IMR-90 (cell line): ENCODE measurements at regions not wholly inside any gene's neighbourhood (a gene's known extent, or its start where the extent isn't known, plus 50 kb on each side); places are given as distances from the start of the nearest gene placed in this dataset.

Experiments used
- ATAC-seq: fragments of 200-7000 bp; cut with Tn5 transposase; 2 replicates; pipeline ENCODE4 v1.9.1; 2020; ENCODE audit warnings: low read depth, mild to moderate bottlenecking, moderate library complexity
- BruUV-seq: library from RNA; stranded (reverse); fragments of 400-500 nt; replicated peaks from 2 replicates; lab custom pipeline; 2021; lab: Mats Ljungman, UMichigan
- CTCF ChIA-PET: fragments of 300-600 bp; formaldehyde crosslinking; extraction: SDS; loops from one replicate; lab custom pipeline; 2021; ENCODE audit warnings: antibody characterized with exemption; lab: Yijun Ruan, JAX
- POLR2A ChIA-PET: fragments of 300-600 bp; sonication (Branson Sonifier 250); formaldehyde crosslinking; loops from one replicate; lab custom pipeline; 2022; ENCODE audit warnings: antibody characterized with exemption; ENCODE audit not compliant: unreplicated experiment; lab: Charles Lee
- DNase-seq: peaks from one replicate; pipeline ENCODE4 v3.0.0; 2013
- H2AFZ ChIP-seq: replicated peaks from 2 replicates; pipeline ENCODE3; 2013; ENCODE audit warnings: low read length, mild to moderate bottlenecking; ENCODE audit not compliant: poor library complexity
- H2AK5ac ChIP-seq: 2 replicates; pipeline ENCODE4 v1.6.1; 2013; ENCODE audit warnings: low read depth, low read length, inconsistent platforms
- H2AK9ac ChIP-seq: replicated peaks from 2 replicates; pipeline ENCODE3; 2013; ENCODE audit warnings: mild to moderate bottlenecking, low read depth, low read length, moderate library complexity; ENCODE audit not compliant: poor library complexity
- H2BK120ac ChIP-seq: 2 replicates; pipeline ENCODE4 v1.6.1; 2013; ENCODE audit warnings: low read depth, low read length, inconsistent platforms
- H2BK15ac ChIP-seq: 3 replicates; pipeline ENCODE4 v1.6.1; 2013; ENCODE audit warnings: low read depth, low read length, inconsistent platforms
- H2BK20ac ChIP-seq: 2 replicates; pipeline ENCODE4 v1.6.1; 2013; ENCODE audit warnings: low read depth, mild to moderate bottlenecking, inconsistent platforms, low read length, moderate library complexity
- H2BK5ac ChIP-seq: 2 replicates; pipeline ENCODE4 v1.6.1; 2013; ENCODE audit warnings: mild to moderate bottlenecking, low read depth, low read length, inconsistent platforms; ENCODE audit not compliant: poor library complexity, severe bottlenecking
- H3K14ac ChIP-seq: replicated peaks from 2 replicates; pipeline ENCODE4 v1.6.1; 2013; ENCODE audit warnings: low read depth, low read length, inconsistent platforms
- H3K18ac ChIP-seq: 2 replicates; pipeline ENCODE4 v1.6.1; 2013; ENCODE audit warnings: low read depth, low read length, control low read depth
- H3K23ac ChIP-seq: 2 replicates; pipeline ENCODE4 v1.6.1; 2013; ENCODE audit warnings: low read depth, low read length, inconsistent platforms
- H3K27ac ChIP-seq: 2 replicates; pipeline ENCODE4 v1.5.1; 2013; ENCODE audit warnings: mild to moderate bottlenecking, control low read depth, low read length; ENCODE audit not compliant: insufficient read depth
- H3K27me3 ChIP-seq: 2 replicates; pipeline ENCODE4 v1.6.1; 2013; ENCODE audit warnings: low read length; ENCODE audit not compliant: control insufficient read depth, insufficient read depth
- H3K36me3 ChIP-seq: 2 replicates; pipeline ENCODE4 v1.6.1; 2013; ENCODE audit warnings: low read length, mixed read lengths; ENCODE audit not compliant: control insufficient read depth, insufficient read depth
- H3K4ac ChIP-seq: 2 replicates; pipeline ENCODE4 v1.6.1; 2013; ENCODE audit warnings: low read depth, low read length, inconsistent platforms
- H3K4me1 ChIP-seq: 2 replicates; pipeline ENCODE4 v1.6.1; 2013; ENCODE audit warnings: low read length, mixed read lengths; ENCODE audit not compliant: control insufficient read depth, insufficient read depth
- H3K4me2 ChIP-seq: 2 replicates; pipeline ENCODE4 v1.6.1; 2013; ENCODE audit warnings: low read depth, mild to moderate bottlenecking, control low read depth, low read length, moderate library complexity
- H3K4me3 ChIP-seq: 2 replicates; pipeline ENCODE4 v1.5.1; 2013; ENCODE audit warnings: low read depth, mild to moderate bottlenecking, control low read depth, low read length, moderate library complexity; ENCODE audit not compliant: insufficient read depth
- H3K56ac ChIP-seq: 2 replicates; pipeline ENCODE4 v1.6.1; 2013; ENCODE audit warnings: low read length, inconsistent platforms; ENCODE audit not compliant: insufficient read depth; ENCODE audit errors: extremely low read depth
- H3K79me1 ChIP-seq, 2 experiments: 2 replicates each; pipeline ENCODE4 v1.6.1; 2013; ENCODE audit warnings: low read length in 2 of 2, inconsistent platforms in 1 of 2, low read depth in 1 of 2
- H3K9ac ChIP-seq: 2 replicates; pipeline ENCODE4 v1.6.1; 2013; ENCODE audit warnings: low read depth, low read length, control low read depth
- H3K9me1 ChIP-seq: 2 replicates; pipeline ENCODE4 v1.6.1; 2013; ENCODE audit warnings: low read length, inconsistent platforms; ENCODE audit not compliant: insufficient read depth
- H3K9me3 ChIP-seq: 2 replicates; pipeline ENCODE4 v1.6.1; 2013; ENCODE audit warnings: low read length; ENCODE audit not compliant: control insufficient read depth, insufficient read depth
- H4K20me1 ChIP-seq: 2 replicates; pipeline ENCODE4 v1.6.1; 2013; ENCODE audit warnings: low read length, inconsistent platforms; ENCODE audit not compliant: insufficient read depth
- H4K5ac ChIP-seq: 2 replicates; pipeline ENCODE4 v1.6.1; 2013; ENCODE audit warnings: mild to moderate bottlenecking, low read depth, low read length, control low read depth
- H4K8ac ChIP-seq, 2 experiments: 2 replicates each; pipeline ENCODE4 v1.6.1; 2013; ENCODE audit warnings: low read depth in 2 of 2, low read length in 2 of 2, control low read depth in 1 of 2, inconsistent platforms in 1 of 2
- H4K91ac ChIP-seq: 2 replicates; pipeline ENCODE4 v1.6.1; 2013; ENCODE audit warnings: low read depth, low read length, inconsistent platforms; ENCODE audit not compliant: insufficient read depth
- BHLHE40 ChIP-seq: fragments of 150-350 bp; IDR thresholded peaks from 2 replicates; pipeline ENCODE4 v1.6.1; 2016; ENCODE audit warnings: mild to moderate bottlenecking, low read depth, low read length
- CEBPB ChIP-seq: IDR thresholded peaks from 2 replicates; pipeline ENCODE4 v1.6.1; 2012; ENCODE audit warnings: low read depth, low read length, improper control_type of control experiment
- CHD1 ChIP-seq: IDR thresholded peaks from 2 replicates; pipeline ENCODE4 v1.6.1; 2012; ENCODE audit warnings: low read depth, low read length, improper control_type of control experiment
- ELK1 ChIP-seq: fragments of 150-350 bp; IDR thresholded peaks from 2 replicates; pipeline ENCODE4 v1.6.1; 2016; ENCODE audit warnings: low read depth, mild to moderate bottlenecking, low read length, moderate library complexity, borderline replicate concordance
- FOS ChIP-seq: fragments of 150-350 bp; IDR thresholded peaks from 2 replicates; pipeline ENCODE4 v1.6.1; 2016; ENCODE audit warnings: low read depth, low read length
- MAFK ChIP-seq: IDR thresholded peaks from 2 replicates; pipeline ENCODE4 v1.6.1; 2012; ENCODE audit warnings: low read depth, low read length, improper control_type of control experiment
- MAZ ChIP-seq: IDR thresholded peaks from 2 replicates; pipeline ENCODE4 v1.6.1; 2012; ENCODE audit warnings: low read depth, mild to moderate bottlenecking, low read length, improper control_type of control experiment, moderate library complexity, borderline replicate concordance
- MXI1 ChIP-seq: IDR thresholded peaks from 2 replicates; pipeline ENCODE4 v1.6.1; 2012; ENCODE audit warnings: low read depth, mild to moderate bottlenecking, low read length, moderate library complexity, borderline replicate concordance
- NFE2L2 ChIP-seq: fragments of 150-350 bp; IDR thresholded peaks from 2 replicates; pipeline ENCODE4 v1.6.1; 2016; ENCODE audit warnings: low read depth, mild to moderate bottlenecking, low read length
- POLR2A ChIP-seq: IDR thresholded peaks from 2 replicates; pipeline ENCODE4 v1.6.1; 2012; ENCODE audit warnings: mild to moderate bottlenecking, low read depth, low read length
- RAD21 ChIP-seq: IDR thresholded peaks from 2 replicates; pipeline ENCODE4 v1.6.1; 2012; ENCODE audit warnings: low read length, improper control_type of control experiment
- RCOR1 ChIP-seq: IDR thresholded peaks from 2 replicates; pipeline ENCODE4 v1.6.1; 2012; ENCODE audit warnings: mild to moderate bottlenecking, low read length, improper control_type of control experiment; ENCODE audit not compliant: insufficient replicate concordance
- RFX5 ChIP-seq: IDR thresholded peaks from 2 replicates; pipeline ENCODE4 v1.8.0; 2012; ENCODE audit warnings: low read depth, mild to moderate bottlenecking, low read length, moderate library complexity
- SMC3 ChIP-seq: fragments of 150-350 bp; IDR thresholded peaks from 2 replicates; pipeline ENCODE4 v1.6.1; 2016; ENCODE audit warnings: low read depth, mild to moderate bottlenecking, antibody characterized with exemption, low read length, moderate library complexity
- WGBS, 2 experiments: methylation state at CpG; one replicate each; pipeline versions ENCODE4 v1.1.5 to v1.1.7; 2013; ENCODE audit warnings: missing lambda C conversion rate in 2 of 2; ENCODE audit not compliant: insufficient read length in 1 of 2; ENCODE audit errors: extremely low coverage in 2 of 2; 5-methylcytosine and 5-hydroxymethylcytosine counted together
- dilution Hi-C: fragments of 300-500 bp; cut with HindIII; formaldehyde crosslinking; loops from one replicate; pipeline ENCODE4 v1.14.3; 2018; ENCODE audit warnings: low sequenced_read_pairs; ENCODE audit not compliant: unreplicated experiment
- in situ Hi-C: fragments of 300-500 bp; cut with MboI; formaldehyde crosslinking; loops from 3 replicates; pipeline ENCODE4 v1.14.3; 2019; ENCODE audit warnings: low sequenced_read_pairs, inconsistent platforms, mixed read lengths
- intact Hi-C: fragments of 100-400 bp; cut with micrococcal nuclease; formaldehyde crosslinking; loops from 2 replicates; pipeline ENCODE4 v1.10.0; 2022
- TF ChIP-seq, protein P1 (sequence below): conservative IDR thresholded peaks from 2 replicates; pipeline ENCODE4 v1.5.1; 2012; ENCODE audit warnings: mild to moderate bottlenecking, low read depth, low read length, improper control_type of control experiment
- TF ChIP-seq, protein P2 (sequence below): fragments of 150-350 bp; IDR thresholded peaks from 2 replicates; pipeline ENCODE4 v1.6.1; 2017; ENCODE audit warnings: mild to moderate bottlenecking, antibody characterized with exemption, low read length, low read depth

GRCh38 chrX:43556207-43556606 is 99.9 kb upstream of the MAOA start:
- Histone ChIP-seq H3K4me3 (no peak overlapping the region), H3K9ac (no peak overlapping the region), H4K8ac (no peak overlapping the region), H2AK9ac (no peak overlapping the region), H2BK20ac (no peak overlapping the region), H4K5ac (no peak overlapping the region), H2BK5ac (no peak overlapping the region), H4K91ac (no peak overlapping the region), H3K9me1 (no peaks in the 10 kb centered on the region), H3K79me1 (no peaks in the 10 kb centered on the region), H3K56ac (no peak overlapping the region), H2BK120ac (no peak overlapping the region), H3K4ac (no peak overlapping the region), H2AFZ (no peak overlapping the region), H3K4me2 (no peak overlapping the region), H2AK5ac (no peak overlapping the region), H3K9me3 (no peaks in the 10 kb centered on the region), H3K27me3 (peaks cover 2% of the 10 kb centered on the region; the same call in 1 of the 2 replicates), H3K4me1 (no peaks in the 10 kb centered on the region), H2BK15ac (no peak overlapping the region), H3K18ac (no peak overlapping the region), H3K14ac (no peak overlapping the region), H3K36me3 (no peaks in the 10 kb centered on the region), H4K20me1 (no peaks in the 10 kb centered on the region), H3K23ac (no peak overlapping the region), H3K27ac (no peak overlapping the region)
- WGBS, 2 experiments, result no CpG with 5 or more reads among the region's 1 CpG
- TF ChIP-seq MAZ (no peak), BHLHE40 (no peak), RFX5 (no peak), FOS (no peak), ELK1 (no peak), MXI1 (no peak), SMC3 (no peak), MAFK (no peak), RCOR1 (no peak), POLR2A (no peak), CHD1 (no peak), NFE2L2 (no peak), CEBPB (no peak), RAD21 (no peak)
- TF ChIP-seq, protein P1, sequence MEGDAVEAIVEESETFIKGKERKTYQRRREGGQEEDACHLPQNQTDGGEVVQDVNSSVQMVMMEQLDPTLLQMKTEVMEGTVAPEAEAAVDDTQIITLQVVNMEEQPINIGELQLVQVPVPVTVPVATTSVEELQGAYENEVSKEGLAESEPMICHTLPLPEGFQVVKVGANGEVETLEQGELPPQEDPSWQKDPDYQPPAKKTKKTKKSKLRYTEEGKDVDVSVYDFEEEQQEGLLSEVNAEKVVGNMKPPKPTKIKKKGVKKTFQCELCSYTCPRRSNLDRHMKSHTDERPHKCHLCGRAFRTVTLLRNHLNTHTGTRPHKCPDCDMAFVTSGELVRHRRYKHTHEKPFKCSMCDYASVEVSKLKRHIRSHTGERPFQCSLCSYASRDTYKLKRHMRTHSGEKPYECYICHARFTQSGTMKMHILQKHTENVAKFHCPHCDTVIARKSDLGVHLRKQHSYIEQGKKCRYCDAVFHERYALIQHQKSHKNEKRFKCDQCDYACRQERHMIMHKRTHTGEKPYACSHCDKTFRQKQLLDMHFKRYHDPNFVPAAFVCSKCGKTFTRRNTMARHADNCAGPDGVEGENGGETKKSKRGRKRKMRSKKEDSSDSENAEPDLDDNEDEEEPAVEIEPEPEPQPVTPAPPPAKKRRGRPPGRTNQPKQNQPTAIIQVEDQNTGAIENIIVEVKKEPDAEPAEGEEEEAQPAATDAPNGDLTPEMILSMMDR, result no peak
- TF ChIP-seq, protein P2, sequence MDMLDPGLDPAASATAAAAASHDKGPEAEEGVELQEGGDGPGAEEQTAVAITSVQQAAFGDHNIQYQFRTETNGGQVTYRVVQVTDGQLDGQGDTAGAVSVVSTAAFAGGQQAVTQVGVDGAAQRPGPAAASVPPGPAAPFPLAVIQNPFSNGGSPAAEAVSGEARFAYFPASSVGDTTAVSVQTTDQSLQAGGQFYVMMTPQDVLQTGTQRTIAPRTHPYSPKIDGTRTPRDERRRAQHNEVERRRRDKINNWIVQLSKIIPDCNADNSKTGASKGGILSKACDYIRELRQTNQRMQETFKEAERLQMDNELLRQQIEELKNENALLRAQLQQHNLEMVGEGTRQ, result no peak
- DNase-seq (no peak), ATAC-seq (no peak)
- POLR2A ChIA-PET, result no interaction called here
- intact Hi-C loops, result loop anchor here (5.0 to 10.0 kb wide), 5 partner anchors 201 to 1999 kb away; partner anchors contain the start of gene CASK
- dilution Hi-C loops, result no loop called here
- in situ Hi-C loops, result no loop called here
- no TSS peak for BruUV-seq
- CTCF ChIA-PET, result no interaction called here
